HG03354 (cell line): ENCODE measurements at regions not wholly inside any gene's neighbourhood (a gene's known extent, or its start where the extent isn't known, plus 50 kb on each side); places are given as distances from the start of the nearest gene placed in this dataset.
"Not testable (repeated sequence)": the region's sequence is repeated elsewhere in the genome, so short reads cannot be mapped to it uniquely, and the experiment has no call there.

Experiments used
- ATAC-seq: cut with Tn5 transposase; IDR thresholded peaks from one replicate; pipeline ENCODE4 v1.9.1; 2021; ENCODE audit warnings: mild to moderate bottlenecking; ENCODE audit not compliant: unreplicated experiment, poor library complexity, severe bottlenecking

DNA sequence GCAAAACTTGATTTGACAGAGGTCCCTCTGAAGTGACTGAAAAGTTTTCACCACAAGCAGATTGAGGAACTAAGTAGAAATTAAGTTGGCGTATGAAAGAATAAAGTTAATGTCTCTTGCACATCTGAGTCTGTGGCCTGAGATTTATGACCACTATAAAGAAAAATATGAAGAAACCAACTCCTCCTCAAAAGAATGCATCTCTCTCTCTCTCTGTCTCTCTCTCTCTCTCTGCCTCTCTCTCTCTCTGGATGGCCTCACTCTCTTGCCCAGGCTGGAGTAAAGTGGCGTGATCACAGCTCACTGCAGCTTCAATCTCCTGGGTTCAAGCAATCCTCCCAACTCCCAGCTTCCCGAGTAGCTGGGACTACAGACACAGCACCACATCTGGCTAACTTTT lies 55.2 kb downstream of the RPL22L1 start:
- ATAC-seq = no peak

- no peak for ATAC-seq
These were observed 56.7 kb downstream of the RPL22L1 start for GRCh38 chr3:170813266-170813665.

- peak; percentile 96 for ATAC-seq
These were observed 57.9 kb downstream of the RPL22L1 start for GRCh38 chr3:170811928-170812591.

DNA sequence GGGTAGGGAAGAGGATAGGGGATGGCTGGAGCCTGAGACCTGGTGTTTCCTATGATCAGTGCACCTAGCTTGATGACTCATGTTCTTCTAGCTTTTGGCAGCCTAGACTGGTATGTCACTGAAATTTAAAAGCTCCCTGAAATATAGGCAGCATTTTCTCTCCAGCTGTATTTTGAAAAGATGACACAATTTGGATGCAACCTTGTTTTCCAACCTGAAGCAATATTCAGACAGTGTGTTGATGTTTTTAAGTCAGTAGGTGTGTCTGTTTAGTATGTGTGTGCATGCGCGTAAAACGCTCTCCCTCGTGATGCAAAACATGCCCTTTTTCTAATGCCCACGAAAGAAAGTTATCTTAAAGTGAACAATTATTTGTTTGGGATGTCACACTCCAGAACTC lies 58.5 kb downstream of the RPL22L1 start:
- ATAC-seq = no peak

DNA sequence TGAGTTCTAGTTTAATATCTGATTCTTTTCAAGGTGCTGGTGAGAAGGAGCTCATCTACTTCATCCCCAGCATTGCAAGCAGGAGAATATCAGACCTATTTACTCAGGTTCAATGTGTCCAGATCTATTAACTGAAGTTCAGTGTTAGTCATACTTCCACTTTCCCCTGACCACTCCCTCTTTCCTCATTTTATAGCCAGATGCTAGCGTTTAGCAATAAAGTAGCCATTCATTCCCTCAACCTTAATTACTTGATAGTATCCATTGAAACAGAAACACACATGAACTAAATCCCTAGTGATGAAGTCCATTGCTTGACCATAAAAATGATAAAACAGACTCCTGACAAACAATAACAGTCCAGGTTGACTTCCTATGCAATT lies 60.0 kb downstream of the RPL22L1 start:
- ATAC-seq = no peak

GRCh38 chr3:170809007-170809974 lies 60.7 kb downstream of the RPL22L1 start:
- no peak for ATAC-seq

DNA sequence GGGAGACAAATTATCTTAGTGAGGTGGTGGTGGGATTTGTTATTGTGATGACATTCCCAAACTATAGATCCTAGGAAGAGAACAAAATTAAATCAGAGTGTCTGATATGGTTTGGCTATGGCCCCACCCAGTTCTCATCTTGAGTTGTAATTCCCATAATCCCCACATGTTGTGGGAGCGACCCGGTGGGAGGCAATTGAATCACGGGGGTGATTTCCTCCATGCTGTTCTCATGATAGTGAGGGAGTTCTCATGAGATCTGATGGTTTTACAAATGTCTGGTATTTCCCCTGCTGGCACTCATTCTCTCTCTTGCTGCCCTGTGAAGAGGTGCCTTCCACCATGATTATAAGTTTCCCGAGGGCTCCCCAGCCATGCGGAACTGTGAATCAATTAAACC lies 62.0 kb downstream of the RPL22L1 start:
- no peak for ATAC-seq

GRCh38 chr3:170806676-170807075 lies 63.3 kb downstream of the RPL22L1 start:
- no peak for ATAC-seq

DNA sequence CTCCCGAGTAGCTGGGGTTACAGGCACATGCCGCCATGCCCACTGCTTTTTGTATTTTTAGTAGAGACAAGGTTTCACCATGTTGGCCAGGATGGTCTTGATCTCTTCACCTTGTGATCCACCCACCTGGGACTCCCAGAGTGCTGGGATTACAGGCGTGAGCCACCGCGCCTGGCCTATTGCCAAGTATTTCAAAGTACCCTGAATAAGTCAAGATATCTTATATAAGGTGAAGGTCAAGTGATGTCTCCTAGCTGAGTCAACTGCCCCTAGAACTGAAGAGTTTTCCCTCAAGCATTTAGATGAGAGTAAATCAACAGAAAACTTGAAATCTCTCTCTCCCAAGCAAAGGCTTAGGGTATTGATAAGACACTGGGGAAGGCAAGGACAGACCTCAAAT lies 63.9 kb downstream of the RPL22L1 start:
- ATAC-seq = no peak

GRCh38 chr3:170805296-170805695 lies 64.7 kb downstream of the RPL22L1 start:
- not testable (repeated sequence) for ATAC-seq

GRCh38 chr3:170804634-170805033 lies 65.4 kb downstream of the RPL22L1 start:
- ATAC-seq = not testable (repeated sequence)

DNA sequence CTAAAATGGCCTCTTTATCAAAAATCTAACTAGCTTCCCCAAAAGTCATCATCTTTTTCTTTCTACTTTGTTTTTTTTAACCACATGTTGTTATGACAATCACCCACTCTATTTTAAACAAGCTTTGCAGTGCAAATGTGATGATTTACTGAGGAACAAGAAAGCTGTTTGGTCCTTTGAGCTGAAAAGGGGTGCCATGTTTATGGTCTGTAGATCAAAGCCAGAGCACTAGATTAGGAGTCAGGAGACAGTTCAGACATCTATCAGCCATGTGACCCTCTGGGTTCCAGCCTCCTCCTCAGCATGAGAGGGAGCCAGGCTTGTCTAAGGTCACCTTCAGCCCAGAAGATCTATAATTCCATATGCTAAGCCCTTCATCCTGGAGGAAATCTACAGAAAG lies 65.9 kb downstream of the RPL22L1 start:
- no peak for ATAC-seq

DNA sequence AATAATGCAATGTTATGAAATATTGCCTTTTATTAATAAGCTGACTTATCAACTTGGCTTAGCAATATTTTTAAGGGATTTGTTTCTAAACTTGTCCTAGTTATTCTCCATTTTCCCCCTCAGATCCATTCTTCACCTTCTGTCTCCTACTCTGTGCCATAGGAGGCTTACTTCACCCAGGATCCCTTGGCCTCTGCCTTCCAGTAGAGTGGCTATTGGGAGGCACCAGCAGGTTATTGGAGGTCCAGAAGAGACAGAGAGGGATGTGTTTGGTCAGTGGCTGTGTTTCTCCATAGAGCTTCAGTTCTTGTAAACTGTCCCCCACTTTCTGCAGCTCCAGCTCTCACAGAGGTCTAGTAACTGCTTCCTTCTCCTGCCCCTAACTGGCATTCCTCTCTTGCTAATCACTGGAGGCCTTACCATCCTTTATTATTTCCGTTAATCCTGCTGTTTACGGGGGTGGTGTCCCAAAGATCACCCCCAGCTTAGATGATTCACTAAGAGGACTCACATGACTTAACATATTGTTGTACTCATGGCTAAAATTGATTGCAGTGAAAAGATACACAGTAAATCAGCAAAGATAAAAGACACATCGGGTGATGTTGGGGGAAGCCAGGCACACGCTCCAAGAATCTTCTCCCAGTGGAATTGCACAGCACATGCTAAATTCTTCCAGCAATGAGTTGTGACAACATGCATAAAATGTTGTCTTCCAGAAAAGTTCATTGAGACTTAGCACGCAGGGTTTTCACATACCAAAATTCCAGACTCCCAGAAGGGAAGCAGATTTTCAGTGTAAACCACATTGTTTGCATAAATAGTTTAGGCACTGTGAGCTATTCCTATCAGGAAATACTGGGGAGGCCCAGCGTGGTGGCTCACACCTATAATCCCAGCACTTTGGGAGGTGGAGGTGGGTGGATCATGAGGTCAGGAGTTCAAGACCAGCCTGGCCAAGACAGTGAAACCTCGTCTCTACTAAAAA lies 67.5 kb downstream of the RPL22L1 start:
- no peak for ATAC-seq

GRCh38 chr3:170801597-170801996 lies 68.4 kb downstream of the RPL22L1 start:
- ATAC-seq = no peak

GRCh38 chr3:170800275-170800674 lies 69.7 kb downstream of the RPL22L1 start:
- ATAC-seq = not testable (repeated sequence)

DNA sequence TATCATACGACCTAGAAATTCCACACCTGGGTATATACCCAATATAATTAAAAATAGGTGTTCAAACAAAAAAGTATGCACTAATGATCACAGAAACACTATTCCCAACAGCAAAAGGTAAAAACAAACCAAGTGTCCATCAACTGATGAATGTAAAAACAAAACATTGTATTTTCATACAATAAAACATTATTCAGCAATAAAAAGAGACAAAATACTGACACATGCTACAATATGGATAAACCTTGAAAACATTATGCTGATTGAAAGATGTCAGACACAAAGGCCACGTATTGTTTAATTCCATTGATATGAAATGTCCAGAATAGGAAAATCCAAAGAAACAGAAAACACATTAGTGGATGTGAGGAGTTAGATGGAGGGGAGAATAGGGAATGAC lies 71.0 kb downstream of the RPL22L1 start:
- ATAC-seq = no peak

DNA sequence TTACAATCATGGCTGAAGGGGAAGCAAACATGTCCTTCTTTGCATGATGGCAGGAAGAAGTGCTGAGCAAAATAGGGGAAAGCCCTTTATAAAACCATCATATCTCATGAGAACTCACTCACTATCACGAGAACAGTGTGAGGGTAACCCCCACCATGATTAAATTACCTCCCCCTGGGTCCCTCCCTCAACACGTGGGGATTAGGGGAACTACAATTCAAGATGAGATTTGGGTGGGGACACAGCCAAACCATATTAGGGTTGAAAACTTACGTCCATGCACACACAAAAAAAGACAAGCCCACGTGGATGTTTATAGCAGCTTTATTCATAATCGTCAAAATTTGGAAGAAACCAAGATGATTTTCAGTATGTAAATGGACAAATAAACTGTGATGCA lies 72.3 kb downstream of the RPL22L1 start:
- no peak for ATAC-seq

- ATAC-seq = no peak
These were observed 77.5 kb downstream of the RPL22L1 start for GRCh38 chr3:170792471-170792870.

GRCh38 chr3:170790647-170791046 lies 79.3 kb downstream of the RPL22L1 start:
- ATAC-seq = no peak

DNA sequence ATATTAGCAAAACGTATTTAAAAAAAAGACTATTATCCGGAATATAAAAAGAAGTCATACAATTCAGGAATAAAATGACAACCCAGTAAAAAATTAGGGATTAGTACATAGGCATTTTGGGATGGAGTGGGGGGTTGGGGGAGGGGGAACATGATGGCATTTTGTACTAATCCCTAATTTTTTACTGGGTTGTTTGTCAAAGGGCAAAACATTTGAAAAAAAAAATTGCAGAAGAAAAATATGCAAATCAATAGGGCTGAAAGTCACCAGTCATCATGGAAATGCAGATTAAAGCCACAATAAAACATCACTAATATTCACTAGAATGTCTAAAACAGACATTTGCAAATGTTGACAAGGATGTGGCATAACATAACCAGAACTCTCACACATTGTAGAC lies 82.5 kb downstream of the RPL22L1 start:
- no peak for ATAC-seq
